ENCODE measurements at regions not wholly inside any gene's neighbourhood (a gene's known extent, or its start where the extent isn't known, plus 50 kb on each side); places are given as distances from the start of the nearest gene placed in this dataset.

DNA sequence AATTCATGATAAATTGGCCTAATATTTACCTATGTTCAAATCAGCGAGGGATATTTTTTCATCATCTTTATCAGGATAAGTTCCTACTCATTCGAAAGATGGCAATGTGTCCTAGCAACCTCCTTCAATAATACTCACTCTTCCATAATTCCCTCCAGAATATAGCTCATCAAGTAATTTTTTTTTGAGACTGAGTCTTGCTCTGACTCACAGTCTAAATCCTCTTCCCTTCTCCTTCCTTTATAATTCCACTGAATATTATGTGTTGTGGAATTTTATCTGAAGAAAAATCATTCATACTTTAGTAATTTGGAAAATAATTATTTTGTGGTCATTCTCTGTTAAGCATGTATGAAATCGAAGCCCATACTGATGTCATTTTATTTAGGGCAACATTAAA is 663.8 kb downstream of the FLRT2 start:
- Histone ChIP-seq H3K9ac (replicated peaks; ENCODE audit: extremely low read depth, insufficient read depth, low read length) (no peak overlapping the region), H3K4me2 (ENCODE audit: insufficient read depth, low read length) (no peak overlapping the region), H3K27ac (ENCODE audit: insufficient read depth, low read depth, low read length) (no peak overlapping the region), H3K9me3 (replicated peaks; ENCODE audit: control insufficient read depth, insufficient read depth, low read length) (no peaks in the 10 kb centered on the region), H3K36me3 (ENCODE audit: control insufficient read depth in 2 of 2, extremely low read depth in 1 of 2, insufficient read depth in 2 of 2, low read length in 2 of 2) (no peaks in the 10 kb centered on the region), H4K20me1 (replicated peaks; ENCODE audit: control insufficient read depth, extremely low read depth, insufficient read depth, low read length) (no peaks in the 10 kb centered on the region), H3K79me2 (ENCODE audit: control insufficient read depth, insufficient read depth, low read length) (no peaks in the 10 kb centered on the region), H3K4me1 (ENCODE audit: control insufficient read depth, extremely low read depth, insufficient read depth, low read length) (no peaks in the 10 kb centered on the region), H3K27me3 (ENCODE audit: control insufficient read depth in 2 of 2, insufficient read depth in 2 of 2, low read length in 2 of 2) (no peaks in the 10 kb centered on the region), H3K9me1 (replicated peaks; ENCODE audit: control insufficient read depth, extremely low read depth, insufficient read depth, low read length) (no peaks in the 10 kb centered on the region), H3K4me3 (replicated peaks in 1 of 3; ENCODE audit: insufficient read depth in 1 of 3, low read depth in 1 of 3, low read length in 3 of 3) (no peak overlapping the region), H2AFZ (ENCODE audit: low read depth, low read length) (no peak overlapping the region)
- POLR2A ChIA-PET, result no interaction called here
- no peak for TF ChIP-seq JUN (IDR thresholded peaks at IDR 0.05; ENCODE audit: borderline replicate concordance, insufficient read depth, insufficient read length, low read depth)
- no peak for TF ChIP-seq FOS (IDR thresholded peaks at IDR 0.05; ENCODE audit: borderline replicate concordance, insufficient read depth, low read length)
- no peak for FAIRE-seq
- no peak for DNase-seq (ENCODE audit: low read depth, low spot score)
- dilution Hi-C loops (cut with MboI; ENCODE audit: extremely low pct_ligation_motif_present, low sequenced_read_pairs), result no loop called here
- CTCF ChIA-PET, result no interaction called here
- intact Hi-C loops (cut with micrococcal nuclease), result no loop called here
- BruUV-seq (replicated peaks), result no TSS peak

DNA sequence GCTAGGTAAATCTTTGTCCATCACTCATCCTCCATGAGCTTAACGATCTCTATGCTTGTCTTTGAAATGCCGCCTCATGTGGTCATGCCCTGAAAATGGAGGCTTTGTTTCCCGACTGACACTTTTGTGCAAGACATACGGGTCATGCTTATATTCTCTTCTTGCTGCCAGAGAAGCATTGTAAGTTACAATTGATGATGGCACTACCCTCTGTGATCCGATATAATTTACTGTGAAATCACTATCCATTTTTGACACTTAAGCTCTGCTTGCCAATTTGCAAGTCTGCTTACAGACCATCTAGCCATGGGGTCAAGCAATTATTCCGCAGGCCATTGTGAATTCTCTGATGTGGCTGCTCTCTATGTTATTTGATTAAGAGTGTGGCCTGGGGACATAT is 650.0 kb downstream of the FLRT2 start:
- H3K9me1 ChIP-seq (replicated peaks; ENCODE audit: control insufficient read depth, extremely low read depth, insufficient read depth, low read length), result no peaks in the 10 kb centered on the region
- no peaks in the 10 kb centered on the region for H3K36me3 ChIP-seq (ENCODE audit: control insufficient read depth in 2 of 2, extremely low read depth in 1 of 2, insufficient read depth in 2 of 2, low read length in 2 of 2)
- H3K9me3 ChIP-seq (replicated peaks; ENCODE audit: control insufficient read depth, insufficient read depth, low read length), result no peaks in the 10 kb centered on the region
- CTCF ChIA-PET, result no interaction called here
- DNase-seq (ENCODE audit: low read depth, low spot score) (no peak), FAIRE-seq (no peak)
- H3K79me2 ChIP-seq (ENCODE audit: control insufficient read depth, insufficient read depth, low read length), result no peaks in the 10 kb centered on the region
- no peaks in the 10 kb centered on the region for H4K20me1 ChIP-seq (replicated peaks; ENCODE audit: control insufficient read depth, extremely low read depth, insufficient read depth, low read length)
- dilution Hi-C loops (cut with MboI; ENCODE audit: extremely low pct_ligation_motif_present, low sequenced_read_pairs), result no loop called here
- H3K4me3 ChIP-seq (replicated peaks in 1 of 3; ENCODE audit: insufficient read depth in 1 of 3, low read depth in 1 of 3, low read length in 3 of 3), result no peak overlapping the region
- no peak overlapping the region for H3K9ac ChIP-seq (replicated peaks; ENCODE audit: extremely low read depth, insufficient read depth, low read length)
- no TSS peak for BruUV-seq (replicated peaks)
- intact Hi-C loops (cut with micrococcal nuclease), result no loop called here
- TF ChIP-seq, protein P1, sequence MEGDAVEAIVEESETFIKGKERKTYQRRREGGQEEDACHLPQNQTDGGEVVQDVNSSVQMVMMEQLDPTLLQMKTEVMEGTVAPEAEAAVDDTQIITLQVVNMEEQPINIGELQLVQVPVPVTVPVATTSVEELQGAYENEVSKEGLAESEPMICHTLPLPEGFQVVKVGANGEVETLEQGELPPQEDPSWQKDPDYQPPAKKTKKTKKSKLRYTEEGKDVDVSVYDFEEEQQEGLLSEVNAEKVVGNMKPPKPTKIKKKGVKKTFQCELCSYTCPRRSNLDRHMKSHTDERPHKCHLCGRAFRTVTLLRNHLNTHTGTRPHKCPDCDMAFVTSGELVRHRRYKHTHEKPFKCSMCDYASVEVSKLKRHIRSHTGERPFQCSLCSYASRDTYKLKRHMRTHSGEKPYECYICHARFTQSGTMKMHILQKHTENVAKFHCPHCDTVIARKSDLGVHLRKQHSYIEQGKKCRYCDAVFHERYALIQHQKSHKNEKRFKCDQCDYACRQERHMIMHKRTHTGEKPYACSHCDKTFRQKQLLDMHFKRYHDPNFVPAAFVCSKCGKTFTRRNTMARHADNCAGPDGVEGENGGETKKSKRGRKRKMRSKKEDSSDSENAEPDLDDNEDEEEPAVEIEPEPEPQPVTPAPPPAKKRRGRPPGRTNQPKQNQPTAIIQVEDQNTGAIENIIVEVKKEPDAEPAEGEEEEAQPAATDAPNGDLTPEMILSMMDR (IDR thresholded peaks at IDR 0.05; ENCODE audit: extremely low read depth in 1 of 2, insufficient read depth in 1 of 2, low read depth in 1 of 2, low read length in 2 of 2), result no peak
- TF ChIP-seq FOS (IDR thresholded peaks at IDR 0.05; ENCODE audit: borderline replicate concordance, insufficient read depth, low read length), result no peak
- TF ChIP-seq POLR2AphosphoS5 (IDR thresholded peaks at IDR 0.05; ENCODE audit: insufficient read depth, low read depth, low read length), result no peak
- TF ChIP-seq POLR2A (IDR thresholded peaks at IDR 0.05; ENCODE audit: low read depth, low read length), result no peak
- no peak for TF ChIP-seq GATA2 (IDR thresholded peaks at IDR 0.05; ENCODE audit: insufficient read depth, insufficient read length, low read depth, low read length)
- no peak for TF ChIP-seq JUN (IDR thresholded peaks at IDR 0.05; ENCODE audit: borderline replicate concordance, insufficient read depth, insufficient read length, low read depth)
- TF ChIP-seq MYC (IDR thresholded peaks at IDR 0.05; ENCODE audit: low read depth, low read length), result no peak
- TF ChIP-seq EZH2 (IDR thresholded peaks at IDR 0.05; ENCODE audit: borderline replicate concordance, low read depth, low read length, severe bottlenecking), result no peak
- TF ChIP-seq, protein P2, sequence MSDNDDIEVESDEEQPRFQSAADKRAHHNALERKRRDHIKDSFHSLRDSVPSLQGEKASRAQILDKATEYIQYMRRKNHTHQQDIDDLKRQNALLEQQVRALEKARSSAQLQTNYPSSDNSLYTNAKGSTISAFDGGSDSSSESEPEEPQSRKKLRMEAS (IDR thresholded peaks at IDR 0.05; ENCODE audit: insufficient read depth, insufficient read length), result no peak
- H3K27ac ChIP-seq (ENCODE audit: insufficient read depth, low read depth, low read length), result no peak overlapping the region
- H3K27me3 ChIP-seq (ENCODE audit: control insufficient read depth in 2 of 2, insufficient read depth in 2 of 2, low read length in 2 of 2), result no peaks in the 10 kb centered on the region
- no peaks in the 10 kb centered on the region for H3K4me1 ChIP-seq (ENCODE audit: control insufficient read depth, extremely low read depth, insufficient read depth, low read length)
- H3K4me2 ChIP-seq (ENCODE audit: insufficient read depth, low read length), result no peak overlapping the region
- POLR2A ChIA-PET, result no interaction called here
- H2AFZ ChIP-seq (ENCODE audit: low read depth, low read length), result no peak overlapping the region
